ENCODE measurements at regions not wholly inside any gene's neighbourhood (a gene's known extent, or its start where the extent isn't known, plus 50 kb on each side); places are given as distances from the start of the nearest gene placed in this dataset.
"Not testable (repeated sequence)": the region's sequence is repeated elsewhere in the genome, so short reads cannot be mapped to it uniquely, and the experiment has no call there.

- Histone ChIP-seq H3K23ac (ENCODE audit: low read length) (no peak overlapping the region), H2BK5ac (ENCODE audit: low read length) (no peak overlapping the region), H2BK120ac (ENCODE audit: low read depth, low read length) (no peak overlapping the region), H3K18ac (ENCODE audit: low read length) (no peak overlapping the region), H4K5ac (ENCODE audit: low read length) (no peak overlapping the region), H3K36me3 (ENCODE audit: control insufficient read depth, insufficient read depth, low read length) (no peaks in the 10 kb centered on the region), H3K79me2 (ENCODE audit: control insufficient read depth, insufficient read depth, low read length) (no peaks in the 10 kb centered on the region), H2BK15ac (replicated peaks; ENCODE audit: low read depth) (no peak overlapping the region), H3K9ac (ENCODE audit: low read length) (no peak overlapping the region), H3K27me3 (ENCODE audit: insufficient read depth, low read length, poor library complexity) (no peaks in the 10 kb centered on the region), H3K79me1 (ENCODE audit: low read length) (no peaks in the 10 kb centered on the region), H3K27ac (ENCODE audit: low read depth, low read length) (no peak overlapping the region), H3K56ac (ENCODE audit: low read length) (no peak overlapping the region), H3K4me2 (ENCODE audit: low read length) (no peak overlapping the region), H3K4ac (ENCODE audit: low read depth, low read length) (no peak overlapping the region), H4K8ac (ENCODE audit: low read depth, low read length) (no peak overlapping the region), H3K4me1 (ENCODE audit: control insufficient read depth, low read depth, low read length) (no peaks in the 10 kb centered on the region), H3K4me3 (ENCODE audit: low read length) (no peak overlapping the region), H2AK5ac (ENCODE audit: low read length) (no peak overlapping the region)
- no peak for DNase-seq
- WGBS (ENCODE audit: extremely low coverage, insufficient coverage, low lambda C conversion rate) = no CpG with 5 or more reads among the region's 4 CpGs
These were observed 60.3 kb upstream of the ZNF81 start for GRCh38 chrX:47776292-47777006.

GRCh38 chrX:47772764-47773163, 63.9 kb upstream of the ZNF81 start:
- no CpG with 5 or more reads among the region's 2 CpGs for WGBS (ENCODE audit: extremely low coverage, insufficient coverage, low lambda C conversion rate)

GRCh38 chrX:47771473-47771872, 65.2 kb upstream of the ZNF81 start:
- no peak overlapping the region for H2BK120ac ChIP-seq (ENCODE audit: low read depth, low read length)

More at GRCh38 chrX:47772764-47773163, 63.9 kb upstream of the ZNF81 start:
- Histone ChIP-seq H3K23ac (ENCODE audit: low read length) (no peak overlapping the region), H4K5ac (ENCODE audit: low read length) (no peak overlapping the region), H4K8ac (ENCODE audit: low read depth, low read length) (no peak overlapping the region), H3K79me1 (ENCODE audit: low read length) (no peaks in the 10 kb centered on the region), H3K36me3 (ENCODE audit: control insufficient read depth, insufficient read depth, low read length) (no peaks in the 10 kb centered on the region), H2BK120ac (ENCODE audit: low read depth, low read length) (no peak overlapping the region), H3K4ac (ENCODE audit: low read depth, low read length) (no peak overlapping the region), H2AK5ac (ENCODE audit: low read length) (no peak overlapping the region), H2BK15ac (replicated peaks; ENCODE audit: low read depth) (no peak overlapping the region), H3K18ac (ENCODE audit: low read length) (no peak overlapping the region), H3K27ac (ENCODE audit: low read depth, low read length) (no peak overlapping the region), H3K4me2 (ENCODE audit: low read length) (no peak overlapping the region), H3K79me2 (ENCODE audit: control insufficient read depth, insufficient read depth, low read length) (no peaks in the 10 kb centered on the region), H3K4me3 (ENCODE audit: low read length) (no peak overlapping the region), H3K9ac (ENCODE audit: low read length) (no peak overlapping the region), H2BK5ac (ENCODE audit: low read length) (no peak overlapping the region), H3K27me3 (ENCODE audit: insufficient read depth, low read length, poor library complexity) (no peaks in the 10 kb centered on the region), H3K4me1 (ENCODE audit: control insufficient read depth, low read depth, low read length) (no peaks in the 10 kb centered on the region), H3K56ac (ENCODE audit: low read length) (no peak overlapping the region)
- DNase-seq = no peak

GRCh38 chrX:47762826-47763225, 73.9 kb upstream of the ZNF81 start:
- not testable (repeated sequence) for H3K36me3 ChIP-seq (ENCODE audit: control insufficient read depth, insufficient read depth, low read length); H4K5ac ChIP-seq (ENCODE audit: low read length); H4K8ac ChIP-seq (ENCODE audit: low read depth, low read length); H3K4me3 ChIP-seq (ENCODE audit: low read length); H3K79me1 ChIP-seq (ENCODE audit: low read length); H3K27ac ChIP-seq (ENCODE audit: low read depth, low read length); H3K27me3 ChIP-seq (ENCODE audit: insufficient read depth, low read length, poor library complexity); H2BK120ac ChIP-seq (ENCODE audit: low read depth, low read length); H3K79me2 ChIP-seq (ENCODE audit: control insufficient read depth, insufficient read depth, low read length); H3K56ac ChIP-seq (ENCODE audit: low read length); DNase-seq; H3K4ac ChIP-seq (ENCODE audit: low read depth, low read length); H2AK5ac ChIP-seq (ENCODE audit: low read length); H3K9ac ChIP-seq (ENCODE audit: low read length); H2BK5ac ChIP-seq (ENCODE audit: low read length); H3K18ac ChIP-seq (ENCODE audit: low read length); H3K23ac ChIP-seq (ENCODE audit: low read length); H3K4me2 ChIP-seq (ENCODE audit: low read length); H3K4me1 ChIP-seq (ENCODE audit: control insufficient read depth, low read depth, low read length); H2BK15ac ChIP-seq (replicated peaks; ENCODE audit: low read depth)
- WGBS (ENCODE audit: extremely low coverage, insufficient coverage, low lambda C conversion rate) = no CpG with 5 or more reads among the region's 1 CpG

More at GRCh38 chrX:47771473-47771872, 65.2 kb upstream of the ZNF81 start:
- Histone ChIP-seq H4K5ac (ENCODE audit: low read length) (no peak overlapping the region), H3K27me3 (ENCODE audit: insufficient read depth, low read length, poor library complexity) (no peaks in the 10 kb centered on the region), H3K56ac (ENCODE audit: low read length) (no peak overlapping the region), H2AK5ac (ENCODE audit: low read length) (no peak overlapping the region), H3K4me1 (ENCODE audit: control insufficient read depth, low read depth, low read length) (no peaks in the 10 kb centered on the region), H3K79me2 (ENCODE audit: control insufficient read depth, insufficient read depth, low read length) (no peaks in the 10 kb centered on the region), H4K8ac (ENCODE audit: low read depth, low read length) (no peak overlapping the region), H3K4ac (ENCODE audit: low read depth, low read length) (no peak overlapping the region), H3K4me3 (ENCODE audit: low read length) (no peak overlapping the region), H3K36me3 (ENCODE audit: control insufficient read depth, insufficient read depth, low read length) (no peaks in the 10 kb centered on the region), H2BK5ac (ENCODE audit: low read length) (no peak overlapping the region), H3K9ac (ENCODE audit: low read length) (no peak overlapping the region), H3K18ac (ENCODE audit: low read length) (no peak overlapping the region), H3K79me1 (ENCODE audit: low read length) (no peaks in the 10 kb centered on the region), H3K23ac (ENCODE audit: low read length) (no peak overlapping the region), H3K27ac (ENCODE audit: low read depth, low read length) (no peak overlapping the region), H3K4me2 (ENCODE audit: low read length) (no peak overlapping the region), H2BK15ac (replicated peaks; ENCODE audit: low read depth) (no peak overlapping the region)
- no peak for DNase-seq
- no CpG with 5 or more reads among the region's 1 CpG for WGBS (ENCODE audit: extremely low coverage, insufficient coverage, low lambda C conversion rate)

GRCh38 chrX:47752685-47753084, 84.0 kb upstream of the ZNF81 start:
- H3K27me3 ChIP-seq (ENCODE audit: insufficient read depth, low read length, poor library complexity) = no peaks in the 10 kb centered on the region
- H3K27ac ChIP-seq (ENCODE audit: low read depth, low read length) = no peak overlapping the region
- H3K9ac ChIP-seq (ENCODE audit: low read length) = no peak overlapping the region
- H2AK5ac ChIP-seq (ENCODE audit: low read length) = no peak overlapping the region
- no peaks in the 10 kb centered on the region for H3K36me3 ChIP-seq (ENCODE audit: control insufficient read depth, insufficient read depth, low read length)
- no peak overlapping the region for H3K4me2 ChIP-seq (ENCODE audit: low read length)
- no peak overlapping the region for H2BK15ac ChIP-seq (replicated peaks; ENCODE audit: low read depth)
- no CpG with 5 or more reads among the region's 7 CpGs for WGBS (ENCODE audit: extremely low coverage, insufficient coverage, low lambda C conversion rate)
- H3K4me1 ChIP-seq (ENCODE audit: control insufficient read depth, low read depth, low read length) = no peaks in the 10 kb centered on the region
- no peak for DNase-seq
- H2BK5ac ChIP-seq (ENCODE audit: low read length) = no peak overlapping the region
- H4K8ac ChIP-seq (ENCODE audit: low read depth, low read length) = no peak overlapping the region
- H2BK120ac ChIP-seq (ENCODE audit: low read depth, low read length) = no peak overlapping the region
- no peak overlapping the region for H3K18ac ChIP-seq (ENCODE audit: low read length)
- H4K5ac ChIP-seq (ENCODE audit: low read length) = no peak overlapping the region
- H3K79me2 ChIP-seq (ENCODE audit: control insufficient read depth, insufficient read depth, low read length) = no peaks in the 10 kb centered on the region
- no peak overlapping the region for H3K56ac ChIP-seq (ENCODE audit: low read length)
- H3K4me3 ChIP-seq (ENCODE audit: low read length) = no peak overlapping the region
- H3K4ac ChIP-seq (ENCODE audit: low read depth, low read length) = no peak overlapping the region
- no peaks in the 10 kb centered on the region for H3K79me1 ChIP-seq (ENCODE audit: low read length)
- H3K23ac ChIP-seq (ENCODE audit: low read length) = no peak overlapping the region

GRCh38 chrX:47751670-47752069, 85.0 kb upstream of the ZNF81 start:
- Histone ChIP-seq H3K18ac (ENCODE audit: low read length) (no peak overlapping the region), H3K27ac (ENCODE audit: low read depth, low read length) (no peak overlapping the region), H4K8ac (ENCODE audit: low read depth, low read length) (no peak overlapping the region), H3K9ac (ENCODE audit: low read length) (no peak overlapping the region), H3K79me2 (ENCODE audit: control insufficient read depth, insufficient read depth, low read length) (no peaks in the 10 kb centered on the region), H3K4me1 (ENCODE audit: control insufficient read depth, low read depth, low read length) (no peaks in the 10 kb centered on the region), H3K4me3 (ENCODE audit: low read length) (no peak overlapping the region), H4K5ac (ENCODE audit: low read length) (no peak overlapping the region), H3K23ac (ENCODE audit: low read length) (no peak overlapping the region), H3K36me3 (ENCODE audit: control insufficient read depth, insufficient read depth, low read length) (no peaks in the 10 kb centered on the region), H2BK120ac (ENCODE audit: low read depth, low read length) (no peak overlapping the region), H3K79me1 (ENCODE audit: low read length) (no peaks in the 10 kb centered on the region), H3K56ac (ENCODE audit: low read length) (no peak overlapping the region), H2BK15ac (replicated peaks; ENCODE audit: low read depth) (no peak overlapping the region), H2BK5ac (ENCODE audit: low read length) (no peak overlapping the region), H3K27me3 (ENCODE audit: insufficient read depth, low read length, poor library complexity) (no peaks in the 10 kb centered on the region), H3K4me2 (ENCODE audit: low read length) (no peak overlapping the region), H3K4ac (ENCODE audit: low read depth, low read length) (no peak overlapping the region), H2AK5ac (ENCODE audit: low read length) (no peak overlapping the region)
- no CpG with 5 or more reads among the region's 6 CpGs for WGBS (ENCODE audit: extremely low coverage, insufficient coverage, low lambda C conversion rate)
- peak; percentile 41 for DNase-seq

All from mesendoderm (in vitro differentiated cells).